Calu3 (cell line): ENCODE measurements at regions not wholly inside any gene's neighbourhood (a gene's known extent, or its start where the extent isn't known, plus 50 kb on each side); places are given as distances from the start of the nearest gene placed in this dataset.

Experiments
- BruUV-seq: library from RNA; stranded (reverse); fragments of 400-500 nt; replicated peaks from 2 replicates; lab custom pipeline; 2021; lab: Mats Ljungman, UMichigan
- CTCF ChIA-PET: fragments of 300-600 bp; sonication (Branson Sonifier 250); formaldehyde crosslinking; loops from one replicate; lab custom pipeline; 2022; ENCODE audit warnings: antibody characterized with exemption; lab: Charles Lee
- DNase-seq: peaks from one replicate; pipeline ENCODE4 v3.0.0; 2022
- H3K27ac Mint-ChIP-seq: one replicate; pipeline ENCODE4 v1.8.0; 2022; ENCODE audit warnings: mixed read lengths; ENCODE audit not compliant: unreplicated experiment
- H3K27me3 Mint-ChIP-seq: one replicate; pipeline ENCODE4 v1.8.0; 2022; ENCODE audit warnings: mixed read lengths; ENCODE audit not compliant: unreplicated experiment
- H3K36me3 Mint-ChIP-seq: one replicate; pipeline ENCODE4 v1.8.0; 2022; ENCODE audit warnings: mild to moderate bottlenecking, moderate library complexity, mixed read lengths; ENCODE audit not compliant: insufficient read depth, unreplicated experiment
- H3K4me1 Mint-ChIP-seq: one replicate; pipeline ENCODE4 v1.8.0; 2022; ENCODE audit warnings: mild to moderate bottlenecking, low read depth, mixed read lengths; ENCODE audit not compliant: unreplicated experiment
- H3K4me3 Mint-ChIP-seq: one replicate; pipeline ENCODE4 v1.8.0; 2022; ENCODE audit warnings: mild to moderate bottlenecking, low read depth, moderate library complexity, mixed read lengths; ENCODE audit not compliant: unreplicated experiment
- H3K9me3 Mint-ChIP-seq: one replicate; pipeline ENCODE4 v1.8.0; 2022; ENCODE audit warnings: low read depth, mixed read lengths; ENCODE audit not compliant: unreplicated experiment
- intact Hi-C: fragments of 100-400 bp; cut with micrococcal nuclease; formaldehyde crosslinking; loops from one replicate; pipeline ENCODE4 v1.10.0; 2022; ENCODE audit not compliant: unreplicated experiment
- TF ChIP-seq, protein P1 (sequence below): fragments of 200-600 bp; IDR thresholded peaks from one replicate; pipeline ENCODE4 v1.8.0; 2022; ENCODE audit warnings: antibody characterized with exemption; ENCODE audit not compliant: unreplicated experiment

DNA sequence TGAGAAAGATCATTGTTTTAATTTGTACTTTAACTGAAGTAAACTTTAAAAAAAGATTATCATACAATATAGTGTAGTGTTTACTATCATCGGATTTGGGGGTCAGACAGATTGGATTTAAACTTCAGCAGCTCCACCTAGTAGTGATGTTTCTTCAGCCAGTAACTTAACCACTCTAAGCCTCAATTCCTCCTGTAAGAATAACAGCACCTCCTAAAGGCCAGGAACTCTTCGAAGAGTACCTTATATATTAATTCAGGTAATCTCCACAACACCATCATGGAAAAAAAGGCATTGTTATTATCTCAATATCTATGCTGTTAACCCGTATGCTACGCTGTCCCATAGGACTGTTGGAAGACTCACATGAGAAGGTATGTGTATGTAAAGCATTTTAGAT, 69.0 kb upstream of the DLGAP1 start:
- CTCF ChIA-PET, result no interaction called here
- Mint-ChIP-seq H3K4me3 (no peak overlapping the region), H3K36me3 (no peaks in the 10 kb centered on the region), H3K9me3 (peaks cover 3% of the 10 kb centered on the region), H3K4me1 (no peaks in the 10 kb centered on the region), H3K27me3 (no peaks in the 10 kb centered on the region), H3K27ac (no peak overlapping the region)
- intact Hi-C loops, result no loop called here
- no TSS peak for BruUV-seq
- TF ChIP-seq, protein P1, sequence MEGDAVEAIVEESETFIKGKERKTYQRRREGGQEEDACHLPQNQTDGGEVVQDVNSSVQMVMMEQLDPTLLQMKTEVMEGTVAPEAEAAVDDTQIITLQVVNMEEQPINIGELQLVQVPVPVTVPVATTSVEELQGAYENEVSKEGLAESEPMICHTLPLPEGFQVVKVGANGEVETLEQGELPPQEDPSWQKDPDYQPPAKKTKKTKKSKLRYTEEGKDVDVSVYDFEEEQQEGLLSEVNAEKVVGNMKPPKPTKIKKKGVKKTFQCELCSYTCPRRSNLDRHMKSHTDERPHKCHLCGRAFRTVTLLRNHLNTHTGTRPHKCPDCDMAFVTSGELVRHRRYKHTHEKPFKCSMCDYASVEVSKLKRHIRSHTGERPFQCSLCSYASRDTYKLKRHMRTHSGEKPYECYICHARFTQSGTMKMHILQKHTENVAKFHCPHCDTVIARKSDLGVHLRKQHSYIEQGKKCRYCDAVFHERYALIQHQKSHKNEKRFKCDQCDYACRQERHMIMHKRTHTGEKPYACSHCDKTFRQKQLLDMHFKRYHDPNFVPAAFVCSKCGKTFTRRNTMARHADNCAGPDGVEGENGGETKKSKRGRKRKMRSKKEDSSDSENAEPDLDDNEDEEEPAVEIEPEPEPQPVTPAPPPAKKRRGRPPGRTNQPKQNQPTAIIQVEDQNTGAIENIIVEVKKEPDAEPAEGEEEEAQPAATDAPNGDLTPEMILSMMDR, result no peak
- no peak for DNase-seq

DNA sequence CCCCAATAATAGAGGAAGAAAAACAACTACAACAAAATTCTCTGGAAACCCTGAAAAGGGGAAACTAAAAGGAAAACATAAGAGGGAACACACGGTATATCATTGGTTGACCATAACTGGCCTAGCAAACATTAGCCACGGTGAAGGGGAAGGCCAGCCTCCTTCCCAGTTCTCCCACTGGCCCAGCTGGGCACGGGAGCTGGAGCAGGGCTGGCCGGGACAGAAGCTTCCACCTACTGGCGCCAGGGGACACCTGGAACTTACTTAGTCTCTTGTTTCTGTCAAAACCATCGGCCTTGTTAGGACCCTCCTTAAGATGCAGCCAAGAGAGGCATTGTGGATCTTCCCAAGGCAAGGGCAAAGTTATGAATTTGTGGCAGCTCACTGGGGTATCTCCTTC, 56.1 kb upstream of the DLGAP1 start:
- H3K4me3 Mint-ChIP-seq, result no peak overlapping the region
- H3K4me1 Mint-ChIP-seq, result no peaks in the 10 kb centered on the region
- no peak overlapping the region for H3K27ac Mint-ChIP-seq
- no peaks in the 10 kb centered on the region for H3K36me3 Mint-ChIP-seq
- DNase-seq, result no peak
- intact Hi-C loops, result no loop called here
- CTCF ChIA-PET, result no interaction called here
- BruUV-seq, result no TSS peak
- no peaks in the 10 kb centered on the region for H3K27me3 Mint-ChIP-seq
- H3K9me3 Mint-ChIP-seq, result peaks cover 6% of the 10 kb centered on the region
- TF ChIP-seq, protein P1, result no peak

DNA sequence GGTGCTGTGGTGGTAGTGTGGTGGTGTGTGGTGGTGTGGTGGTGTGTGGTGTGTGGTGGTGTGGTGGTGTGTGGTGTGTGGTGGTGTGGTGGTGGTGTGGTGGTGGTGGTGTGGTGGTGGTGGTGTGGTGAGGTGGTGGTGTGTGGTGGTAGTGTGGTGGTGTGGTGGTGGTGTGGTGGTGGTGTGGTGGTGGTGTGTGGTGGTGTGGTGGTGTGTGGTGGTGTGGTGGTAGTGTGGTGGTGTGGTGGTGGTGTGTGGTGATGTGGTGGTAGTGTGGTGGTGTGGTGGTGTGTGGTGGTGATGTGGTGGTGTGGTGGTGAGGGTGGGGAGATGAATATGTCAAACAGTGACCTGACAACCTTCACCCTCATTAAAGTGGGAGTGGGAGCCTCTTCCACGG, 55.6 kb upstream of the DLGAP1 start:
- no peak overlapping the region for H3K27ac Mint-ChIP-seq
- BruUV-seq, result no TSS peak
- no peaks in the 10 kb centered on the region for H3K4me1 Mint-ChIP-seq
- no peak for DNase-seq
- no peaks in the 10 kb centered on the region for H3K36me3 Mint-ChIP-seq
- TF ChIP-seq, protein P1, result no peak
- H3K9me3 Mint-ChIP-seq, result peaks cover 5% of the 10 kb centered on the region
- H3K4me3 Mint-ChIP-seq, result no peak overlapping the region
- intact Hi-C loops, result no loop called here
- CTCF ChIA-PET, result no interaction called here
- H3K27me3 Mint-ChIP-seq, result no peaks in the 10 kb centered on the region

DNA sequence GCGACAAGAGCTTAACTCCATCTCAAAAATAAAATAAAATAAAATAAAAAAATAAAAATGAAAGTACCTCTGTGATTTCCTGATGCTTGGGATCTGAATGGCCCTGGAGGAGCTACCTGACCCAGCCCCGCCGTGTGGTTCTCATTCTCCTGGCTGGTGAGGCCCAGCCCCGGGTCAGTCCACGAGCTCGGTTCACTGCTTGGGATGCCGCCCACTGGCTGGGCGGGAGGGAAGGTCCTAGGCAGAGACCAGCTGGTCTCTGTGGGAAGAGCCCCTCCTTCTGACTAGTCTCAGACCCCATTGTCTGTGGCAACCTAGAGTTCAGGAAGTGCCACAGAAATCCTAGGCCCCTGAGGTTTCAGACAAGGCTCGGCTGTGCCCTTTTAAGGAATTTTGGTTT, 55.1 kb upstream of the DLGAP1 start:
- no peak overlapping the region for H3K27ac Mint-ChIP-seq
- H3K36me3 Mint-ChIP-seq, result no peaks in the 10 kb centered on the region
- no peaks in the 10 kb centered on the region for H3K27me3 Mint-ChIP-seq
- intact Hi-C loops, result no loop called here
- H3K4me1 Mint-ChIP-seq, result no peaks in the 10 kb centered on the region
- TF ChIP-seq, protein P1, result no peak
- CTCF ChIA-PET, result no interaction called here
- H3K9me3 Mint-ChIP-seq, result no peaks in the 10 kb centered on the region
- no peak for DNase-seq
- no peak overlapping the region for H3K4me3 Mint-ChIP-seq
- BruUV-seq, result no TSS peak
